Loucy (cell line): ENCODE measurements at regions not wholly inside any gene's neighbourhood (a gene's known extent, or its start where the extent isn't known, plus 50 kb on each side); places are given as distances from the start of the nearest gene placed in this dataset.

Experiments
- H2AFZ ChIP-seq: fragments of 200-600 bp; sonication (generic); 2 replicates; pipeline ENCODE4 v1.6.0; 2016; ENCODE audit warnings: antibody characterized with exemption, mild to moderate bottlenecking, low read length, moderate library complexity
- H3F3A ChIP-seq: fragments of 200-600 bp; 2 replicates; pipeline ENCODE4 v1.6.0; 2016; ENCODE audit warnings: antibody characterized with exemption, low read depth, mild to moderate bottlenecking
- H3K27me3 ChIP-seq: fragments of 200-600 bp; sonication (generic); 2 replicates; pipeline ENCODE4 v1.6.1; 2014; ENCODE audit warnings: low read length, mild to moderate bottlenecking; ENCODE audit not compliant: insufficient read depth, poor library complexity, severe bottlenecking
- H3K36me3 ChIP-seq: fragments of 200-600 bp; sonication (generic); 2 replicates; pipeline ENCODE4 v1.6.1; 2016; ENCODE audit warnings: low read length; ENCODE audit not compliant: insufficient read depth
- H3K4me1 ChIP-seq: fragments of 200-600 bp; sonication (generic); 2 replicates; pipeline ENCODE4 v1.5.1; 2014; ENCODE audit warnings: low read length, mild to moderate bottlenecking; ENCODE audit not compliant: insufficient read depth, poor library complexity, severe bottlenecking
- H3K4me2 ChIP-seq: fragments of 200-600 bp; sonication (generic); 2 replicates; pipeline ENCODE4 v1.6.0; 2014; ENCODE audit warnings: antibody characterized with exemption, low read length, low read depth, mild to moderate bottlenecking; ENCODE audit not compliant: poor library complexity, severe bottlenecking
- H3K4me3 ChIP-seq: fragments of 200-600 bp; sonication (generic); 2 replicates; pipeline ENCODE4 v1.5.1; 2014; ENCODE audit warnings: low read length, mild to moderate bottlenecking, mixed read lengths; ENCODE audit not compliant: poor library complexity, severe bottlenecking
- H3K79me2 ChIP-seq: fragments of 200-600 bp; sonication (generic); 2 replicates; pipeline ENCODE4 v1.6.1; 2014; ENCODE audit warnings: low read length; ENCODE audit not compliant: insufficient read depth
- H3K9ac ChIP-seq: fragments of 200-600 bp; sonication (generic); 2 replicates; pipeline ENCODE4 v1.6.0; 2014; ENCODE audit warnings: mild to moderate bottlenecking, low read depth, low read length, moderate library complexity; ENCODE audit not compliant: poor library complexity, severe bottlenecking
- H3K9me2 ChIP-seq: fragments of 200-600 bp; sonication (generic); replicated peaks from 2 replicates; pipeline ENCODE4 v1.6.1; 2016; ENCODE audit warnings: low read depth, low read length, mixed read lengths
- H3K9me3 ChIP-seq: fragments of 200-600 bp; sonication (generic); 2 replicates; pipeline ENCODE4 v1.6.1; 2014; ENCODE audit warnings: mild to moderate bottlenecking, antibody characterized with exemption, low read length, low read depth; ENCODE audit not compliant: insufficient read depth
- H4K20me1 ChIP-seq: fragments of 200-600 bp; sonication (generic); 2 replicates; pipeline ENCODE4 v1.6.0; 2014; ENCODE audit warnings: antibody characterized with exemption, low read length, mild to moderate bottlenecking; ENCODE audit not compliant: insufficient read depth, poor library complexity, severe bottlenecking
- CTCF ChIP-seq: fragments of 200-600 bp; sonication (generic); conservative IDR thresholded peaks from 2 replicates; pipeline ENCODE4 v1.5.1; 2014; ENCODE audit warnings: mild to moderate bottlenecking, antibody characterized with exemption, low read length
- EZH2phosphoT487 ChIP-seq: fragments of 200-600 bp; IDR thresholded peaks from 2 replicates; pipeline ENCODE4 v1.6.1; 2018; ENCODE audit warnings: antibody characterized with exemption, mild to moderate bottlenecking, moderate library complexity, borderline replicate concordance

GRCh38 chr3:74564560-74564959, 49.9 kb downstream of the CNTN3 start:
- H3K4me3 ChIP-seq: no peak overlapping the region
- no peaks in the 10 kb centered on the region for H3F3A ChIP-seq
- H3K4me1 ChIP-seq: no peaks in the 10 kb centered on the region
- TF ChIP-seq EZH2phosphoT487: no peak
- no peak for TF ChIP-seq CTCF
- no peak overlapping the region for H3K4me2 ChIP-seq
- H3K79me2 ChIP-seq: no peaks in the 10 kb centered on the region
- no peaks in the 10 kb centered on the region for H3K27me3 ChIP-seq
- H3K36me3 ChIP-seq: no peaks in the 10 kb centered on the region
- H3K9me3 ChIP-seq: no peaks in the 10 kb centered on the region
- no peak overlapping the region for H3K9ac ChIP-seq
- no peak overlapping the region for H2AFZ ChIP-seq
- H3K9me2 ChIP-seq: no peaks in the 10 kb centered on the region
- no peaks in the 10 kb centered on the region for H4K20me1 ChIP-seq

- Histone ChIP-seq H3K9ac (no peak overlapping the region), H3K36me3 (no peaks in the 10 kb centered on the region), H2AFZ (no peak overlapping the region), H3K79me2 (no peaks in the 10 kb centered on the region), H3K4me1 (no peaks in the 10 kb centered on the region), H3F3A (no peaks in the 10 kb centered on the region), H3K4me3 (no peak overlapping the region), H3K4me2 (no peak overlapping the region), H4K20me1 (no peaks in the 10 kb centered on the region), H3K27me3 (no peaks in the 10 kb centered on the region), H3K9me3 (no peaks in the 10 kb centered on the region), H3K9me2 (no peaks in the 10 kb centered on the region)
- TF ChIP-seq CTCF: no peak
These were observed 51.7 kb downstream of the CNTN3 start for GRCh38 chr3:74562558-74563269.

DNA sequence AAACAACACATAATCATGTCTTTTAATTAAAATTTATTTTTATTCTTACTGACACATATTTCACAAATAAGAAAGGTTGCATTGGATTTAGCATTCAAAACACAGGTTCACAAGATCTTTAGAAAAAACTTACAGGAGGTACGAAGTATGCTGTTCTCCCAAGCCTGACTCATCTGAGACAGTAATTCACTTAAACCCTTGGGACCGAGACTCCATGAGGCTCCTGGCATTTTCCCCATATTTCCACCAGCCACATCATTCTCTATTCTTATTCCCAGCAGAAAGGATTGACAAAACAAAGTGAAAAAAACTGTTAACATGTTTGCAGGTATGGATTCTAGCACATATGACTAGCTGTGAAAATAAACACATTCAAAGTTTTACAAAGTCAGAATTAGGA, 52.6 kb downstream of the CNTN3 start:
- Histone ChIP-seq H3K27me3 (no peaks in the 10 kb centered on the region), H3K4me1 (no peaks in the 10 kb centered on the region), H2AFZ (no peak overlapping the region), H4K20me1 (no peaks in the 10 kb centered on the region), H3F3A (no peaks in the 10 kb centered on the region), H3K4me3 (no peak overlapping the region), H3K9me2 (no peaks in the 10 kb centered on the region), H3K9ac (no peak overlapping the region), H3K36me3 (no peaks in the 10 kb centered on the region), H3K79me2 (no peaks in the 10 kb centered on the region), H3K9me3 (no peaks in the 10 kb centered on the region), H3K4me2 (no peak overlapping the region)
- no peak for TF ChIP-seq CTCF
- TF ChIP-seq EZH2phosphoT487: no peak
